ENCODE measurements at regions not wholly inside any gene's neighbourhood (a gene's known extent, or its start where the extent isn't known, plus 50 kb on each side); places are given as distances from the start of the nearest gene placed in this dataset.

DNA sequence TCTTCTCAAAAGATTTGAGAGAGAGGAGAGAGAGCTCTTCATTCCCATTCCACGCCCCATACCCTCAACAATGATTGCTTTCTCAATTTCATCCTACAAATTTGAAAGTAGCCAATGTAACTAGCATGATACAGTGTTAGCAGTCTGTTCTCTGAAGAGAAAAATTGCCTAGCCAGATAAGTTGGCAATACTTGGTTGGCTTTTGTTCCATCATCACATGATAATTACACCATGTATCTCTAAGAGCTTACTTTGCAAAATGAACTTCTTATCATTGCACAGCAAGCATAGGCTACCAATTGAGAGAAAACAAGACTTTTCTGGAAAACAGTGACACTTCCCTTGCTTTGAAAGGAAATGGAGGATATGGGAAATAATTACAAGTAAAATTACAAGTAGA, 68.9 kb downstream of the FSCB start:
- DNase-seq (ENCODE audit: low read depth): no peak
- TF ChIP-seq, protein P1, sequence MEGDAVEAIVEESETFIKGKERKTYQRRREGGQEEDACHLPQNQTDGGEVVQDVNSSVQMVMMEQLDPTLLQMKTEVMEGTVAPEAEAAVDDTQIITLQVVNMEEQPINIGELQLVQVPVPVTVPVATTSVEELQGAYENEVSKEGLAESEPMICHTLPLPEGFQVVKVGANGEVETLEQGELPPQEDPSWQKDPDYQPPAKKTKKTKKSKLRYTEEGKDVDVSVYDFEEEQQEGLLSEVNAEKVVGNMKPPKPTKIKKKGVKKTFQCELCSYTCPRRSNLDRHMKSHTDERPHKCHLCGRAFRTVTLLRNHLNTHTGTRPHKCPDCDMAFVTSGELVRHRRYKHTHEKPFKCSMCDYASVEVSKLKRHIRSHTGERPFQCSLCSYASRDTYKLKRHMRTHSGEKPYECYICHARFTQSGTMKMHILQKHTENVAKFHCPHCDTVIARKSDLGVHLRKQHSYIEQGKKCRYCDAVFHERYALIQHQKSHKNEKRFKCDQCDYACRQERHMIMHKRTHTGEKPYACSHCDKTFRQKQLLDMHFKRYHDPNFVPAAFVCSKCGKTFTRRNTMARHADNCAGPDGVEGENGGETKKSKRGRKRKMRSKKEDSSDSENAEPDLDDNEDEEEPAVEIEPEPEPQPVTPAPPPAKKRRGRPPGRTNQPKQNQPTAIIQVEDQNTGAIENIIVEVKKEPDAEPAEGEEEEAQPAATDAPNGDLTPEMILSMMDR (conservative IDR thresholded peaks at IDR 0.05; ENCODE audit: low read depth, low read length): no peak
- no peak overlapping the region for H3K4me3 ChIP-seq (ENCODE audit: low read depth, low read length)

DNA sequence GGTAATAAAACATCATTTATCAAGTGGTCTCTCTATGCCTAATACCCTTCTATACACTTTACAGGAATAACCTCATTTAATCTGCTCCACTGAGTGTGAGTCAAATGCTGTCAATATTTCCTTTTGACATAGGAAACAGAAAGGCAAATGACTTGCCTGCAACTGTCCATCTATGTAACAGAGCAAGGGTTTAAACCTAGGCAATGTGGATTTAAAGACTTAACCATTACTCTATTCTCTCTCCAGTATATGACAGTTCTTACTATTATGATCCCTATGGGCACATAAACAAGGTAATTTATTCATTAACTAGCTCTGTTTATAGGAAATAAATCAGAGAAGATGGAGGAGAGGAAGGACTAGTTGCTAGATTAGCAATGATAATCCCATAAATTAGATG, 70.6 kb downstream of the FSCB start:
- DNase-seq (ENCODE audit: low read depth): no peak
- TF ChIP-seq, protein P1 (conservative IDR thresholded peaks at IDR 0.05; ENCODE audit: low read depth, low read length): no peak
- H3K4me3 ChIP-seq (ENCODE audit: low read depth, low read length): no peak overlapping the region

DNA sequence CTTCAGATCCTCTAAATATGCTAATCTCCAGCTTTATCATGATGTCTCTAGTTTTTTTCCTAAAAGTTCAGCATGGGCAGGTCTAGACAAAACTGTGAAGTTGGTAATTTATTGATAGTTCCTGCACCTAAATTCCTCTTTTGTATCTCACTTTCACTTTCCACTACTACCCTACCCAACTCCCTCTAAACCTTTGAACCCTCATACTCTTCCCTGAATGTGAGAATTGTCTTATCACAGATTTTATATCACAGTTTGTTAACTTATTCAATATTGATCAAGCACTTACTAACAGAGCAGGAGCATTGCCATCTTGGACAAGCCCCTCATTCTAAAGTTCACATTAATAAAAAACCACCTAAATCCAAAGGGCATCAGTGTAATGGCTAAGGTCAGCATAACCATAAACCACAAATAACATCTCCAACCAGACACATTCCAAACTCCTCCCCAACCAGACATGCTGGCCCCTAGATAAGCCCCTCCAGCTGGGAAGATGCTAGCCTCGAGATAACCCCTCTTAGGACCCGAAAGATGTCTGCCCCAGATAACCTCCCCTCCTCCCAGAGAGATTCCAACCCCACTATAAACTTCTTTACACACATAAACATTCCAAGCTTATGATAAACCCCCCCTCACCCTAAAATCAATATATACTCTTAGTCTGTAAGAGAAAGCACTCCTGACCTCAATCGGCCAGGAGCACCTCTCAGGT, 78.7 kb downstream of the FSCB start:
- TF ChIP-seq, protein P1 (conservative IDR thresholded peaks at IDR 0.05; ENCODE audit: low read depth, low read length): no peak
- no peak for DNase-seq (ENCODE audit: low read depth)
- H3K4me3 ChIP-seq (ENCODE audit: low read depth, low read length): no peak overlapping the region

DNA sequence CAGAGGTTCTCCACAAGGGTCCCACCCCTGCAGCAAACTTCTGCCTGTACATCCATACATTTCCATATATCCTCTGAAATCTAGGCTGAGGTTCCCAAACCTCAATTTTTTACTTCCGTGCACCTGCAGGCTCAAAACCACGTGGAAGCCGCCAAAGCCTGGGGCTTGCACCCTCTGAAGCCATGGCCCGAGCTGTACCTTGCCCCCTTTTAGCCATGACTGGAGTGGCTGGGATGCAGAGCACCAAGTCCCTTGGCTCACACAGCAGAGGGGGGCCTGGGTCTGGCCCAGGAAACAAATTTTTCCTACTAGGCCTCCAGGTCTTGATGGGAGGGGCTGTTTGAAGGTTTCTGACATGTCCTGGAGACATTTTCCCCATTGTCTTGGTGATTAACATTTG, 84.4 kb downstream of the FSCB start:
- no peak for DNase-seq (ENCODE audit: low read depth)
- TF ChIP-seq, protein P1 (conservative IDR thresholded peaks at IDR 0.05; ENCODE audit: low read depth, low read length): no peak
- H3K4me3 ChIP-seq (ENCODE audit: low read depth, low read length): no peak overlapping the region

DNA sequence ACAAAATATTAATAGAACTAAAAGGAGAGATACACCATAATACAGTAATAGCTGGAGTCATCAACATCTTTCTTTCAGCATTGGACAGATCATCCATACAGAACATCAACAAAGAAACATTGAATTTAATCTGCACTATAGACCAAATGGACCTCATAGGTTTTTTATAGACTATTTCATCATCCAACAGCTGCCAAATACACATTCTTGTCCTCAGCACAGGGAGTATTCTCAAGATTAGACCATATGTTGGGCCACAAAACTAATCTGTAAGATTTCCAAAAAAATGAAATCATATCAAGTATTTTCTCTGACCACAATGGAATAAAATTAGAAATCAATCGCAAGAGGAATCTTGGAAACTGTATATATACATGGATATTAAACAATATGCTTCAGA, 86.9 kb downstream of the FSCB start:
- H3K4me3 ChIP-seq (ENCODE audit: low read depth, low read length): no peak overlapping the region
- DNase-seq (ENCODE audit: low read depth): no peak
- TF ChIP-seq, protein P1 (conservative IDR thresholded peaks at IDR 0.05; ENCODE audit: low read depth, low read length): no peak

DNA sequence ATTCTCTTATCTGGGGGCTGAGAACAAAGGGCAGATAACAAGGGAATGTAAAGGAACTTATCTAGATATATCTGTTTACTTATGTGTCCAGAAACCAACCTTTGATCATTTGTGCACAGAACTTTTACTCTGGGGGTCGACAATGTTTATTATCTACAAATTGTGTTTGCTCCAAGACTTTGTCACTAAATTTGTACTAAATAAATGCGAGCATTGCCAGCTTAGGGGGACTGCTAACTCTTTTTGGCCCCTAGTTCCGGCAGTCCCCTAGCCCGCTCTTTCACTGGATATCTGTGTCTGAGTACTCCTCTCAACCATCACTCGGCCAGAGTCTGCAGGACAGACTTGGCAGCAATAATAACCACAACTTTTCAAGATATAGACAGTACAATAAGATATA, 88.2 kb downstream of the FSCB start:
- no peak for DNase-seq (ENCODE audit: low read depth)
- no peak overlapping the region for H3K4me3 ChIP-seq (ENCODE audit: low read depth, low read length)

More for the DNA sequence above, 88.2 kb downstream of the FSCB start:
- TF ChIP-seq, protein P1 (conservative IDR thresholded peaks at IDR 0.05; ENCODE audit: low read depth, low read length): no peak

Data from choroid plexus epithelial cell (primary cell).